Thoracic aorta (tissue), 2 donors: ENCODE measurements at regions not wholly inside any gene's neighbourhood (a gene's known extent, or its start where the extent isn't known, plus 50 kb on each side); places are given as distances from the start of the nearest gene placed in this dataset.

ENCODE experiments used
- ATAC-seq: fragments of 150-250 bp; one replicate; pipeline ENCODE4 v1.8.0; 2017; ENCODE audit warnings: low read depth; ENCODE audit not compliant: insufficient number of reproducible peaks, low FRiP score
- DNase-seq: peaks from one replicate; pipeline ENCODE4 v3.0.0-alpha.2; 2020; ENCODE audit warnings: low spot score
- H3K27ac ChIP-seq, 2 donors: fragments of 200-600 bp; sonication (generic); 1 replicate in 1 of 2; 2 replicates in 1 of 2; pipeline ENCODE4 v1.5.1; 2016; ENCODE audit warnings: mild to moderate bottlenecking in 2 of 2, moderate library complexity in 2 of 2
- H3K27me3 ChIP-seq: fragments of 200-600 bp; sonication (generic); replicated peaks from 2 replicates; pipeline ENCODE4 v1.6.0; 2016; ENCODE audit warnings: mild to moderate bottlenecking; ENCODE audit not compliant: insufficient read depth
- H3K36me3 ChIP-seq: fragments of 200-600 bp; sonication (generic); one replicate; pipeline ENCODE4 v1.5.1; 2016
- H3K4me1 ChIP-seq, 2 donors: fragments of 200-600 bp; sonication (generic); 1 replicate in 1 of 2; 2 replicates in 1 of 2; pipeline versions ENCODE4 v1.5.1 to v1.6.0; 2016; ENCODE audit warnings: low read depth in 2 of 2, mild to moderate bottlenecking in 1 of 2; ENCODE audit not compliant: control insufficient read depth in 1 of 2
- H3K4me3 ChIP-seq: fragments of 200-600 bp; sonication (generic); 2 replicates; pipeline ENCODE4 v1.5.1; 2016; ENCODE audit warnings: mild to moderate bottlenecking
- H3K9me3 ChIP-seq: fragments of 200-600 bp; sonication (generic); 2 replicates; pipeline ENCODE4 v1.5.1; 2016
- TF ChIP-seq, protein P1 (sequence below): fragments of 200-600 bp; sonication (generic); IDR thresholded peaks from one replicate; pipeline ENCODE4 v1.5.1; 2019; ENCODE audit warnings: antibody characterized with exemption

DNA sequence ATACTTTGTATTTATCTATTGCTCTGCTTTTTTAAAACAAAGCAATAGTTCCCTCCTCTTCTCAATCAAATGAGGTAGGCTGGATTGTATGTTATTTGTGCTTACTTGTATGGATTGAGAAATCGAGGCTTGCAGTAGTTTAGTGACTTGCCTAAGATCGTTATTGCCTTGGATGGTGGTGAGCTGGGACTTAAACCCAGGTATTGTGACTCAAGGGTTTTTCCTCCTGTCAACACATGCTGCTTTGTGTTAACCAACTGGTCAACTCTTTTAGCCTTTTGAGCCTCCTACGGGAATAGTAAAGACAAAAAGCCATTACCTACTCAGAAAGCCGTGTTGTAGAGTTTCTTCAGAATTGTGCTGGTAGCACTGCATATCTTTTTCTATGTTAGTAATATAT, 95.2 kb upstream of the THUMPD2 start:
- no peaks in the 10 kb centered on the region for H3K27me3 ChIP-seq
- TF ChIP-seq, protein P1, sequence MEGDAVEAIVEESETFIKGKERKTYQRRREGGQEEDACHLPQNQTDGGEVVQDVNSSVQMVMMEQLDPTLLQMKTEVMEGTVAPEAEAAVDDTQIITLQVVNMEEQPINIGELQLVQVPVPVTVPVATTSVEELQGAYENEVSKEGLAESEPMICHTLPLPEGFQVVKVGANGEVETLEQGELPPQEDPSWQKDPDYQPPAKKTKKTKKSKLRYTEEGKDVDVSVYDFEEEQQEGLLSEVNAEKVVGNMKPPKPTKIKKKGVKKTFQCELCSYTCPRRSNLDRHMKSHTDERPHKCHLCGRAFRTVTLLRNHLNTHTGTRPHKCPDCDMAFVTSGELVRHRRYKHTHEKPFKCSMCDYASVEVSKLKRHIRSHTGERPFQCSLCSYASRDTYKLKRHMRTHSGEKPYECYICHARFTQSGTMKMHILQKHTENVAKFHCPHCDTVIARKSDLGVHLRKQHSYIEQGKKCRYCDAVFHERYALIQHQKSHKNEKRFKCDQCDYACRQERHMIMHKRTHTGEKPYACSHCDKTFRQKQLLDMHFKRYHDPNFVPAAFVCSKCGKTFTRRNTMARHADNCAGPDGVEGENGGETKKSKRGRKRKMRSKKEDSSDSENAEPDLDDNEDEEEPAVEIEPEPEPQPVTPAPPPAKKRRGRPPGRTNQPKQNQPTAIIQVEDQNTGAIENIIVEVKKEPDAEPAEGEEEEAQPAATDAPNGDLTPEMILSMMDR = no peak
- no peak for DNase-seq
- H3K4me3 ChIP-seq = no peak overlapping the region
- ATAC-seq = no peak
- no peaks in the 10 kb centered on the region for H3K9me3 ChIP-seq
- H3K4me1 ChIP-seq = peaks cover 0 to 10% of the 10 kb centered on the region in 2 donors
- no peak overlapping the region for H3K27ac ChIP-seq
- H3K36me3 ChIP-seq = no peaks in the 10 kb centered on the region

DNA sequence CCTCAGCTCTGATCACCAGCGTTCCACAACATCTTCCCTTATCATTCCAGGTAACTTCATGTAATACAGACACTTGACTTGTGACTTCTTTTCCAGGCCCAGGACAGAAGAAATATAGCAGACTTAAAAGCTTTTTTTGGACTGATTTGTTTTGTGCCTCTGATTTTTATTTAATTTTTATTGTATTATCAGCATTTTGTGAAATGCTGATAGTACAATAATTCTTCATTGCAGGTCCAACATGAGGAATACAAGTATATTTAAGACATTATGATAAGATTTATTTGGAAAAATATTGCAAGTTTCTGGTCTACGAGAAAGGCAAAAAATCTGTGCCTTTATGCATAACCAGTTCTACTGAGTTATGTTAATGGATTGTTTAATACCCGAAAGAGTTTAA, 94.5 kb upstream of the THUMPD2 start:
- peaks cover 0 to 10% of the 10 kb centered on the region in 2 donors for H3K4me1 ChIP-seq
- H3K27me3 ChIP-seq = no peaks in the 10 kb centered on the region

GRCh38 chr2:39872748-39873147, 93.7 kb upstream of the THUMPD2 start:
- no peaks in the 10 kb centered on the region for H3K27me3 ChIP-seq
- TF ChIP-seq, protein P1 = no peak
- no peaks in the 10 kb centered on the region for H3K9me3 ChIP-seq
- ATAC-seq (no peak), DNase-seq (no peak)
- H3K4me3 ChIP-seq = no peak overlapping the region
- peaks cover 0 to 10% of the 10 kb centered on the region in 2 donors for H3K4me1 ChIP-seq
- no peaks in the 10 kb centered on the region for H3K36me3 ChIP-seq
- H3K27ac ChIP-seq = no peak overlapping the region

More for the DNA sequence above, 94.5 kb upstream of the THUMPD2 start:
- Histone ChIP-seq H3K27ac (no peak overlapping the region), H3K4me3 (no peak overlapping the region), H3K36me3 (no peaks in the 10 kb centered on the region), H3K9me3 (no peaks in the 10 kb centered on the region)
- TF ChIP-seq, protein P1 = no peak
- ATAC-seq = no peak
- no peak for DNase-seq

GRCh38 chr2:39871291-39871761, 92.3 kb upstream of the THUMPD2 start:
- no peak for ATAC-seq
- TF ChIP-seq, protein P1 = no peak

DNA sequence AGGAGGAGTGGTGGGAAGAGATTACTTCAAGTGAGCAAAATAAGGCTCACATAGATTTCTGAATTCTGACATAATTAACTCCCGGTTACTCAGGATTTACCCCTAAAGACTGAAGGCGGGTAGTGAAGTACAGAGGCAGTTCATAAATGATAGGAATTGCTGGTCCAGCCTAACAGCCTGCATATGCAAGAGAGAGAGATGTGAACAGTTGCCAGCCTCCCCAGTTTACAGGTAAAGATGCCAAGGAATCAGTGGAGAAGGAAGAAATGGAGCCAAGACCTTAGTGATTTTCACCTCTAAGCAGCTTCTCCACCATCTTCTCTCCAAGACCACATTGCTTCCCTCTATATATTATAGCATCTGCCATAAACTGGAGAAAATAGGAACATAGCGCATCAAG, 91.8 kb upstream of the THUMPD2 start:
- Histone ChIP-seq H3K27me3 (no peaks in the 10 kb centered on the region), H3K4me3 (no peak overlapping the region), H3K36me3 (no peaks in the 10 kb centered on the region), H3K9me3 (no peaks in the 10 kb centered on the region), H3K4me1 (peaks cover 0 to 7% of the 10 kb centered on the region in 2 donors), H3K27ac (no peak overlapping the region)
- TF ChIP-seq, protein P1 = no peak
- DNase-seq (no peak), ATAC-seq (no peak)

More at GRCh38 chr2:39871291-39871761, 92.3 kb upstream of the THUMPD2 start:
- no peaks in the 10 kb centered on the region for H3K36me3 ChIP-seq
- peaks cover 0 to 10% of the 10 kb centered on the region in 2 donors for H3K4me1 ChIP-seq
- no peaks in the 10 kb centered on the region for H3K9me3 ChIP-seq
- no peak for DNase-seq
- H3K27ac ChIP-seq = no peak overlapping the region
- H3K27me3 ChIP-seq = no peaks in the 10 kb centered on the region
- no peak overlapping the region for H3K4me3 ChIP-seq
